Small intestine (tissue), 7 donors: ENCODE measurements at regions not wholly inside any gene's neighbourhood (a gene's known extent, or its start where the extent isn't known, plus 50 kb on each side); places are given as distances from the start of the nearest gene placed in this dataset.

Experiments
- DNase-seq, 2 donors: peaks; one replicate each; pipeline versions ENCODE4 v3.0.0 to v3.0.0-alpha.2; 2013
- FAIRE-seq: peaks from 2 replicates; lab custom pipeline; 2012; peaks lifted over from hg19 to GRCh38; lab: Jason Lieb, UNC
- H3K27ac ChIP-seq, 3 donors: one replicate each; pipeline ENCODE4 v1.5.1; 2013; ENCODE audit warnings: low read length in 2 of 3, mild to moderate bottlenecking in 2 of 3, control low read depth in 1 of 3, inconsistent platforms in 1 of 3, low read depth in 1 of 3, moderate library complexity in 1 of 3
- H3K27me3 ChIP-seq, 3 donors: one replicate each; pipeline ENCODE4 v1.6.1; 2013; ENCODE audit warnings: low read length in 3 of 3, inconsistent platforms in 1 of 3; ENCODE audit not compliant: control insufficient read depth in 3 of 3, insufficient read depth in 3 of 3
- H3K36me3 ChIP-seq, 3 donors: one replicate each; pipeline ENCODE4 v1.6.1; 2013; ENCODE audit warnings: low read length in 3 of 3, inconsistent platforms in 1 of 3, low read depth in 1 of 3, mild to moderate bottlenecking in 1 of 3, moderate library complexity in 1 of 3; ENCODE audit not compliant: control insufficient read depth in 3 of 3, insufficient read depth in 2 of 3
- H3K4me1 ChIP-seq, 3 donors: one replicate each; pipeline ENCODE4 v1.6.1; 2013; ENCODE audit warnings: low read length in 2 of 3, inconsistent platforms in 1 of 3, low read depth in 1 of 3, mild to moderate bottlenecking in 1 of 3, moderate library complexity in 1 of 3; ENCODE audit not compliant: control insufficient read depth in 3 of 3, insufficient read depth in 2 of 3
- H3K4me3 ChIP-seq, 3 donors: one replicate each; pipeline ENCODE4 v1.5.1; 2013; ENCODE audit warnings: low read length in 3 of 3, control low read depth in 1 of 3, inconsistent platforms in 1 of 3, low read depth in 1 of 3, mild to moderate bottlenecking in 1 of 3, moderate library complexity in 1 of 3
- H3K9me3 ChIP-seq, 2 donors: one replicate each; pipeline ENCODE4 v1.6.1; 2013; ENCODE audit warnings: low read depth in 1 of 2, low read length in 1 of 2; ENCODE audit not compliant: control insufficient read depth in 2 of 2, insufficient read depth in 1 of 2
- WGBS, 3 donors: extraction: QIAGEN DNeasy Blood & Tissue Kit; methylation state at CpG; one replicate each; pipeline ENCODE4 v1.1.7; 2013; 5-methylcytosine and 5-hydroxymethylcytosine counted together
- donor health status: healthy with polysubstance abuse.
- donor health status: control.
- donor health status: control.
- donor health status: Bipolar disorder and iron deficiency.
- donor health status: healthy.

GRCh38 chr18:33804258-33804657, 226.2 kb downstream of the ASXL3 start:
- Histone ChIP-seq H3K27me3 (no peaks in the 10 kb centered on the region), H3K9me3 (no peaks in the 10 kb centered on the region), H3K4me1 (peaks cover 0 to 4% (median 0%) of the 10 kb centered on the region in 3 donors), H3K27ac (no peak overlapping the region), H3K4me3 (no peak overlapping the region), H3K36me3 (no peaks in the 10 kb centered on the region)
- WGBS, 3 donors = 40 to 55% (median 52%) methylated on average over 3 of the region's 3 CpGs
- peak; percentile 17 to 52 for DNase-seq
- no peak for FAIRE-seq

DNA sequence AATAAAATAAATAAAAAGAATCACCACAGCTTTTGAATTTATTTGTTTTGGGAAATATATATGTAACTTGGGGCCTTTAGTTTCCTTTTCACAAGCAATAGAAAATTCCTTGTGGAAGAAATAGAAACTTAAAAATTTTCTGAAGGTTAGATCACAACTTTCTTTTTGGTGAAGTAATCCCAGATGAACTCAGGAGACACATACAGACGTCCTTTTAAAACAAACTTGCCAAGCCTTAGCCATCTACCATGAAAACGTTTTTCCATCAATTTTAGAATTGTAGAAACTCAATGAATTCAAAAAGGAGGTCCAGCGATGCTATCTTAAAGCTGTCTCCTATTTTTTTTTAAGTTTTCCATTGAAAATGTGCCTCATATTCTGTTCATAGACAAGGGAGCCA, 225.6 kb downstream of the ASXL3 start:
- H3K36me3 ChIP-seq = no peaks in the 10 kb centered on the region
- H3K4me3 ChIP-seq = no peak overlapping the region
- FAIRE-seq = no peak
- peaks cover 0 to 4% (median 0%) of the 10 kb centered on the region in 3 donors for H3K4me1 ChIP-seq
- H3K9me3 ChIP-seq = no peaks in the 10 kb centered on the region
- no peak for DNase-seq
- H3K27me3 ChIP-seq = no peaks in the 10 kb centered on the region
- peak overlapping the region in 1 of 3 donors; percentile 69 for H3K27ac ChIP-seq
- WGBS, 3 donors = 42 to 49% (median 42%) methylated on average over 3 of the region's 3 CpGs

DNA sequence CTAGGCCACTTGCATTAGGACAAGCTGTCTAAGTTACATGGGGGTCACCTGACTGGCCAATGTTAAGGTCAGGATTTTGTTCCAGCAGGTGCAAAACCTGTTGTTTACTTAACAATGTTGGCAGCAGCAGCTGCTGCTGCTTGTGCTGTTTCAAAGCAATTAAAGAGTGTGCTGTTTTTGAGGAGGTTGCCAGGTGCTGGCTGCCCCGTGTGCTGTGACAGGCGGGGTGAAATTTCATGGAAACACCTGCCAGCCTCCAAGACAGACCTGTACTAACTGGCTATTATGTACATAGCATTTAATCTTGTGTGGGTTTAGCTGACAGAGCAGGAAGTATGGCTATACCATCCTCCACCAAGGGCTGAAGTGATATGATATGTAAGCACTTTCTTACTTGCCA, 224.9 kb downstream of the ASXL3 start:
- 2 to 35% (median 18%) methylated on average over 2 of the region's 2 CpGs for WGBS, 3 donors
- Histone ChIP-seq H3K27me3 (no peaks in the 10 kb centered on the region), H3K4me1 (peaks cover 0 to 4% (median 0%) of the 10 kb centered on the region in 3 donors), H3K4me3 (no peak overlapping the region), H3K36me3 (no peaks in the 10 kb centered on the region), H3K27ac (peak overlapping the region in 1 of 3 donors; percentile 69), H3K9me3 (no peaks in the 10 kb centered on the region)
- FAIRE-seq (no peak), DNase-seq (peak; percentile 83 to 88)
